ENCODE measurements at regions not wholly inside any gene's neighbourhood (a gene's known extent, or its start where the extent isn't known, plus 50 kb on each side); places are given as distances from the start of the nearest gene placed in this dataset.

DNA sequence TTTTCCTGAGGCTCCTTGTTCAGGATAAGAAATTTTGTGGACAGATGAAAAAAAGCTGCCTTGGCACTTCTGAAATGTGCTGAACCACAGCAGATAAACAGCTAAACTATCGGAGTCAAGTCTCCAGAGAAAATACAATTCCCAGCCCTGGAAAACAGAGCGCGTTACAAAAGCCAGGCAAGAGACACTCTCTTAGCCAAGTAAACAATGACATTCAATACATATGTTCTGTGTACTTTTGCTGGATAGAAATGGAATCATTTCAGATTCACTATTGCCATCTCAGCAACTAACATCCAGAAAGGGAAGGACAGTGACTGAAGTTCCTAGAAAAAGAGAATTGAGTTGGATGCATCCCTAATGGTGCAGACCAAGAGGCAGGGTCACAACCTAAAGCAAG is 196.8 kb upstream of the NRSN1 start:
- Histone ChIP-seq H3K27ac (ENCODE audit: low read depth, low read length, poor library complexity, severe bottlenecking) (no peak overlapping the region), H3K27me3 (ENCODE audit: insufficient read depth, low read length) (no peaks in the 10 kb centered on the region), H4K20me1 (ENCODE audit: insufficient read depth, low read length) (no peaks in the 10 kb centered on the region), H3K9me3 (ENCODE audit: low read length) (no peaks in the 10 kb centered on the region), H3K79me2 (ENCODE audit: insufficient read depth, low read length) (no peaks in the 10 kb centered on the region), H3K9ac (ENCODE audit: low read length) (no peak overlapping the region), H2AFZ (ENCODE audit: low read length) (no peak overlapping the region), H3K4me3 (ENCODE audit: low read depth, low read length, poor library complexity, severe bottlenecking) (no peak overlapping the region), H3K9me2 (ENCODE audit: low read depth, low read length) (no peaks in the 10 kb centered on the region), H3K36me3 (ENCODE audit: insufficient read depth, low read length) (no peaks in the 10 kb centered on the region), H3K4me1 (ENCODE audit: insufficient read depth, low read length, severe bottlenecking) (no peaks in the 10 kb centered on the region), H3F3A (ENCODE audit: insufficient read depth, low read length) (no peaks in the 10 kb centered on the region), H3K4me2 (ENCODE audit: low read length) (no peak overlapping the region)
- TF ChIP-seq CTCF (IDR thresholded peaks at IDR 0.05; ENCODE audit: low read length) (no peak), EZH2 (IDR thresholded peaks at IDR 0.05; ENCODE audit: borderline replicate concordance, low read length) (no peak)

DNA sequence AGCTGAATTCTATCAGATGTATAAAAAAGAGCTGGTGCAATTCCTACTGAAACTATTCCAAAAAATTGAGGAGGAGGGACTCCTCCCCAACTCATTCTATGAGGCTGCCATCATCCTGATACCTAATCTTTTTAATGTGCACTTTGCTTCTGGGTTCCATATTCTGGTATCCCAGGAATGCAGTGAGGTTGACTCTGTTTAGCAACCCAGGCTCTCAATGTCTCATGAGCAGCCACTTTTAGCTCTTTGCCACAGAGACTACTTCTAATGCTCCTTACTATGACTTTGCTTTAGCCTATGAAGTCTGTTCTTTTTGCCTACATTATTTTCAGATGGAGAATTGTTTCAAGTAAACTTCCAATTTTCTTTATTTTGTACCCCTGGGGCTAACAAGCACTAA is 185.5 kb upstream of the NRSN1 start:
- Histone ChIP-seq H3K27ac (ENCODE audit: low read depth, low read length, poor library complexity, severe bottlenecking) (no peak overlapping the region), H3K4me2 (ENCODE audit: low read length) (no peak overlapping the region), H3K9me2 (ENCODE audit: low read depth, low read length) (no peaks in the 10 kb centered on the region), H3K79me2 (ENCODE audit: insufficient read depth, low read length) (no peaks in the 10 kb centered on the region), H3K36me3 (ENCODE audit: insufficient read depth, low read length) (no peaks in the 10 kb centered on the region), H3K4me1 (ENCODE audit: insufficient read depth, low read length, severe bottlenecking) (no peaks in the 10 kb centered on the region), H3K4me3 (ENCODE audit: low read depth, low read length, poor library complexity, severe bottlenecking) (no peak overlapping the region), H3K9ac (ENCODE audit: low read length) (no peak overlapping the region), H2AFZ (ENCODE audit: low read length) (no peak overlapping the region), H3K27me3 (ENCODE audit: insufficient read depth, low read length) (no peaks in the 10 kb centered on the region), H3F3A (ENCODE audit: insufficient read depth, low read length) (no peaks in the 10 kb centered on the region), H3K9me3 (ENCODE audit: low read length) (no peaks in the 10 kb centered on the region), H4K20me1 (ENCODE audit: insufficient read depth, low read length) (no peaks in the 10 kb centered on the region)
- TF ChIP-seq EZH2 (IDR thresholded peaks at IDR 0.05; ENCODE audit: borderline replicate concordance, low read length) (no peak), CTCF (IDR thresholded peaks at IDR 0.05; ENCODE audit: low read length) (no peak)

- Histone ChIP-seq H4K20me1 (ENCODE audit: insufficient read depth, low read length) (no peaks in the 10 kb centered on the region), H2AFZ (ENCODE audit: low read length) (no peak overlapping the region), H3K9me3 (ENCODE audit: low read length) (no peaks in the 10 kb centered on the region), H3F3A (ENCODE audit: insufficient read depth, low read length) (no peaks in the 10 kb centered on the region), H3K79me2 (ENCODE audit: insufficient read depth, low read length) (no peaks in the 10 kb centered on the region), H3K4me3 (ENCODE audit: low read depth, low read length, poor library complexity, severe bottlenecking) (no peak overlapping the region), H3K27me3 (ENCODE audit: insufficient read depth, low read length) (no peaks in the 10 kb centered on the region), H3K9ac (ENCODE audit: low read length) (no peak overlapping the region), H3K27ac (ENCODE audit: low read depth, low read length, poor library complexity, severe bottlenecking) (no peak overlapping the region), H3K9me2 (ENCODE audit: low read depth, low read length) (no peaks in the 10 kb centered on the region), H3K4me2 (ENCODE audit: low read length) (no peak overlapping the region), H3K4me1 (ENCODE audit: insufficient read depth, low read length, severe bottlenecking) (no peaks in the 10 kb centered on the region), H3K36me3 (ENCODE audit: insufficient read depth, low read length) (no peaks in the 10 kb centered on the region)
- TF ChIP-seq EZH2 (IDR thresholded peaks at IDR 0.05; ENCODE audit: borderline replicate concordance, low read length), result no peak
- no peak for TF ChIP-seq CTCF (IDR thresholded peaks at IDR 0.05; ENCODE audit: low read length)
Observed at GRCh38 chr6:23951691-23952090, 174.3 kb upstream of the NRSN1 start.

Measured in OCI-LY1 (cell line).